Epidermal melanocyte (primary cell): ENCODE measurements at regions not wholly inside any gene's neighbourhood (a gene's known extent, or its start where the extent isn't known, plus 50 kb on each side); places are given as distances from the start of the nearest gene placed in this dataset.

ENCODE experiments used
- DNase-seq: peaks from one replicate; pipeline ENCODE4 v3.0.0; 2011; ENCODE audit warnings: low spot score; ENCODE audit not compliant: insufficient read length

DNA sequence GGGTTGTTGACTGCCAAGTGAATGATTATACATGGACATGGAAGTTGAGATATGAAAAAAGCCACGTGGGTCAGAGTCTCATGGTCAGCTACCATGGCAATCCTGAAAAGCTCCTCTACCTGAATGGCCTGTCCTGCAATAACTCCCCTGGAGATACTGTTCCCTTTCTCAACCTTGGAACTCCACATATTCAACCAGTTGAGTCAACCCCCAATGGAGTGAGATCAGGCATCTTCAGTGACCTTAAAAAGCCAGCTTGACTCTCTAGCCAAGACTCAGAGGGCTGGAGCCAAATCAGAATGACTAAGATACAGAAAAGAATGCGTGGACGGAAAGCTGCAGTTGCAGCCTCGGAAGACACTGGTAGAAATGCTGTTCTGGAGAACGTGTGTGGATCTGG, 341.3 kb downstream of the FOXA2 start:
- DNase-seq, result no peak

DNA sequence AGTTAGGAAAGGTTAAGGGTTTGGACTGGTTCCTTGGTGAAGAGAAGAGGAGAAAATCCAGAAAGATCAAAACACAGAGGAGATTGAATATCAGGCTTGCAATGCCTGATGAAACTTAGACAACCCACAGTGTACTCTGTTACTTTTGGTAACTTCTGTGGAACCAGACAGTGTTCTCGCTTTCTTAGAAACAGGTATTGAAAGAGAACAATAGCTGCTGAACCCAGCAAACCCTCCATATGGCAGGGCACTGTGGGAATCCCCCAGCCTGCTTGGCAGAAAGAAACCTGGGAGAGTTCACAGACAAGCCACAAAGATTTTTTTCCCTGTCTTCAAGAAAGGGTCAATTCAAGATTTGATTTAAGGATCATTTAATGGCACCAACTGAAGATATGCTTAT, 342.8 kb downstream of the FOXA2 start:
- DNase-seq, result no peak

DNA sequence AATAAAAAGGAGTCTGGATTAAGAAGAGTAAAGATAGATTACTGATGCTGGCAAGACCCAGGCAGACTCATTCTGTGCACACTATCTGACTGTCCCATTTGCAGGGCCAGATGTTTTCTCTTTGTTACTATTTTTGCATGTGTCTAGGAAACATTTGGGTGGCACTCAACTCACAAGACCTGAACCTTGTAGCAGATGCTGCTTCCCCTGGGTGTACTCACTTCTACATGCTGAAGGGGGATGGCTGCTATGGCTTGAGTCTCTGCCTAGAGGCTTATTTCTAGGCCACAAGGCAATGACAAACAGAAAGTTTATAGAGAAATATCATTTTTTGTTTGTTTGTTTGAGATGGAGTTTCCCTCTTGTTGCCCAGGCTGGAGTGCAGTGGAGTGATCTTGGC, 351.4 kb downstream of the FOXA2 start:
- DNase-seq, result no peak

DNA sequence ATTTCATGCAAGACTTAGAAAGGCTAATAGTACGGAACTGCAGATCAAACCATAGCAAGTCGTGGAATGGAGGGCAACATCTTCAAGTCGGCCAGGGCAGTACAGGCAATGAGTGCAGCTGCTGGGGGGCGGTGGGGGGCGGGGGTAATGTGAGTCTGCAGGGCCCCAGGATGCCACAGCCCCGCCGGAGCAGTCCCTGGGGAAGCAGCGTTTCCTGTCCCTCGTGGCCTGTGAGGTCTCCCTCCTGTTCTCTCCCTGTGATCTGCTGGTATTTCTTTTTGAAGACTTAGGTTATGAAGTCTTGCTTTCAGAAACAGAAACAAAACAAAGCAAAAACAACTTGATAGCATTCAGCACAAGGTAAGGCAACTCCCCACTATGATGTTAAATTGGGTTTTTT, 351.9 kb downstream of the FOXA2 start:
- no peak for DNase-seq

DNA sequence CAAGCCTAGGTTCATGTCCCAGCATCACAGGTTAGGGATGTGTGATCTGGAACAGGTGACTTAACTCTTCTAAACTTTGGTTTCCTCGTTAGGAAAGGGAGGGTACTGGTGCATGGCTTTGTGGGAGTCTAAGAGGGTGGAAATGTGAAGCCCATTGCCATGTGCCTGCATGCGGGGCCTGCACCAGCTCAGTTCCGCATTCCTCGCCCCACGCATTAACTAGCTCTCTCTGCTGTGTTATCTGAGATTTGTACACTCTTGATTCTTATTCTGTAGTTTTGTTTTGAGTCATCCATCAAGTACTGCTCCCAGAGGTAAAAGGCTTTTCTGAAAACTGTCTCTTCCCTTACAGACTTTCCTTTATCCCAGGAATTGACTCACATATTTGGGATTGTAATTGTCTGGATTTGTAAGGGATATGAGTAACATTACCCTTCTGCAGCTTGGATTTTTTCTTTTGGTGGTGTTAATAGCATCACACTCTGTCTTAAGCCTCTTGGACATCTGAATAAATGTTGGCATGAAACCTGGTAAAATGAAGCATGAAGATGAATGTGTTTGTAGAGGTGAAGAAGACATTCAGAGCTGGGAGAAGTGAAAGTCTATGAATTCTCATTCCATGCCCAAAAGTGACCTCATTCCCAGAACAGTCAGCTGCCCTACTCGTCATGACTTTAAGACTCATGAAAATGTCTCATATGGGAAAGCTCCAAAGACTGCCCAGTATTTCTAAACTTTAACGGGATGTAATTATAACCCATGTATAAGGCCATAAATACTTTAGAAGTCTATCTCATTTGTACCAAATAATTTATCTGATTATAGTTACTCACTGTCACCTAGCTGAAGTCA, 357.3 kb downstream of the FOXA2 start:
- no peak for DNase-seq

DNA sequence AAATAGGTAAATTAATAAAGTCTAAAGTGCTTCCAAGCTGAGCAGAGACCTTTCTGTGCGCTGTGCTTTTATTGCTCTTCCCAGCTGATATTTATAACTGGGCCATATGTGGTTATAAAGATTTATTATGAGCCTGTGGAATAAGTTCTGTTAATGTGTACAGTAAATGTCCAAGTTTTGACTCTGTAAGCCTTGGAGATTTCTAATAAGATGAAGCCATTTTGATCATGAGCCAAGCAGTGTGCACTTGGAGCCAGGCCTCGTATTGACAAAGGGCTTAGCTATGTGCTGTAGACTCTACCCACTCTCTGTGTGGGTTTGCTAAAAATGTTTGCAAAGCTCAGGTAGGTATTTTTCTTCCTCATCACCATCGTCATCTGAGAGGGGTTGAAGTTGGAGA, 361.1 kb downstream of the FOXA2 start:
- no peak for DNase-seq

DNA sequence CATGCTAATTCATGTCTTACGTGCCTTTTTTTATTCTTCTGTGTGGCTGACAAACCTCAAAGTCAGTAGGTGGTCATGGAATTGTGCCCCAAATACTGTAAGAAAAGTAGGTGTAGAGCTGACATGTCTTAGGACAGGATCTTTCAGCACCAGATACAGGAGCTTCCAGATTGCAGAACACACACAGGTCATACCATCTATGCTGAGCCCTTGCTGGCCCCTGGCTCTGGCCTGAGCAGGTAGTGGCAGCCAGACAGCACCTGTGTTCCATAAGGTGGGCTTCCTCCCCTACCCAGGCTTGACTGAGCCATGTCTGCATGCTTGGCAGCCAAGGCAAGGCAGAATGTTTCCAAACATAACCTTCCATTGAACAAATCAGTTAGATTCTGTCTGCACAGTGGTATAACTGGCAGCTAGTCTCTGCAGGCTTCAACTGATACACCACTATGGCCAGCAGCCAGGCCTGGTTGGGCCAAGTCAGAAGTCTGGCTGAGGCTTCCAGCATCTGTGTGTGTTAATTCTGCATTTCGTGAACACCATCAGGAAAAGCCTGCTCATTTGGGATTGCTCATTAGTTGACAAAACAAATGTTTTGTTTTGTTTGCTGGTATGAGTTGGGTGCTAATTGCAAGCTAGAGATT, 366.5 kb downstream of the FOXA2 start:
- DNase-seq, result no peak

DNA sequence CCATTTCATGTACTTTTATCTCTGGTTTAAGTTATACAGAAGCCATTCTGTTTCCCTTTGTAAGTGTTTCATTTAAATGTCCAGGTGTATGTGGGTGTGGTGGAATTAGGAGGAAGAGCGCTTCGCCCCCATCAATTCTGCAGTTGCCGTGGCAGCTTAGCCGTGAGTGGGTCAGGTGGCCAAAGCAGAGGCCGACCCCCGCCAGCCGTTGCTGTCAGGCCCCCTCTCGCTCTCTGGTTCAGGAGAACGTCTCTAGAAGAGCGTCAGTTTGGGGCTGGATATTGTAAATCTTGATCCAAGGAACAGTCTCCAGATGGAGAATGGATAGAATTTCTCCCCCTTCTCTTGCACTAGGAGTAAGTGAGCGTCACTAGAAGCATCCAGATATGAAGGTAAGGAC, 367.4 kb downstream of the FOXA2 start:
- no peak for DNase-seq

DNA sequence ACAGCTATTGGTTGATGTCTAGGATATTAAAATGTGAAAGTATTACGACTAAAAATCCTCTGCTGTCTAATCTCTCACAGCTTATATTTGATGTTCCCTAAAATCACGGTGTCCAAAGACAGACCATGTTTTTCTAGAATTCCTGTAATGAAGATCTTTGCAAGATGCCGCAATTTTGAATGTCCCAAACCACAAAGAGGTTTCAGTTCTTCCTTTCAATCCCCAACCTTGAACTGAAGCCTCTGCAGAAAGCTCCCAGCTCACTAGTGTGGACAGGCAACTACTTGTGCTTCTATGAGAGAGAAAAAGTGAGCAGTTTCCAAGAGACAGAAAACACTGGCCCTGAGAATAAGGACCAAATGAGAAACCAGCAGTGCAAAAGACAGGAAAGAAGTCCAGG, 370.1 kb downstream of the FOXA2 start:
- no peak for DNase-seq

DNA sequence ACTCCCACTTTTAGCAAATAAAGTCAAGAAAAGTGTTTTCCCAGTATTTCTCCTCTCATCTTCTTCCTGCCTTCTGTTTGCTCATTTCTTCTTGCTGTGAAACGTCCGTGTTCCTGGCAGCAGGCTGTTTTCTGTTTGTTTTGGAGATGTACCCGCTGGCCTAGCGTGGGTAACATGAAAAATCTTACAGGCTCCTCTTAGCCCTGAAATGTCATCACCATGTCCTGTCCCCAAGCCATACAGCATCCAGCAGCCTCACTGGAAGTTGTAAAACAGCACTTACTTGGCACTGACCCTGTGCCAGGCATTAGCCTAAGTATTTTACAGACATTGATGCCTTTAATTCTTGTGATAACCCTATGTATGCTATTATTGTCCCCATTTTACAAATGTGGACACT, 371.1 kb downstream of the FOXA2 start:
- DNase-seq, result no peak

DNA sequence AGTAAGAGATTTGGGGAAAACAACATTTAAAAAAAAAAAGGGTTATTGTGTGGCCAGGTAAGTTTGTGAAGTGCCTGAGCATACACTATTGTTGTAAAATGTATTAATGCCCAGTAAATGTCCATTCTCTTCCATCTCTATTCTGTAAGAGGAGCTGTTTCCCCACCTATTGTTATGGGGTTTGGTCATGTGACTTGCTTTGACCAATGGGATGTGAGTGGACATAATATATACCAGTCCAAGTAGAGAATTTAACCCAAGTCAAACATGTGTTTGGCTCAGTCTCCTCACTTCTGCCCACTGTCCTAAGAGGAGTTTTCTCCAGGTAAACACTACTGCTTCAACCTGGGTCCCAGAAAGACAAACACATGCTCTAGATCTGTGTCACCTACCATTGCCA, 377.1 kb downstream of the FOXA2 start:
- no peak for DNase-seq

DNA sequence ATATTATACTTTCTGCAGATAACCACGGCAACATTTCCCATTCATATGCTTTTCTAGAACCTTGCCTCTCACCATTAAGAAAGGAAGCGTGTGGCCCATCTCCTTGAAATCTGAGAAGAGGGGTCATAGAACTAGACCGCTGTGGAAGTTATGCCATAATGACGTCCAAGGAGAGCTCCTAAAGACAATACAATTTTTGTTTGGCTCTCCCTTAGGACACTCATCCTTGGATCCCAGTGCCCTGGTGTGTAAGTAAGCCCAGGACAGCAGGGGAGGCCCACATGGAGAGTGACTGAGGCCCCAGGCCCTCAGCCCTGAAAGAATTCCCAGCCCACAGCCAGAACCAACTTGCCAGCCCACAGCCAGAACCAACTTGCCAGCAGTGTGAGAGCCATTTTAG, 379.6 kb downstream of the FOXA2 start:
- no peak for DNase-seq

DNA sequence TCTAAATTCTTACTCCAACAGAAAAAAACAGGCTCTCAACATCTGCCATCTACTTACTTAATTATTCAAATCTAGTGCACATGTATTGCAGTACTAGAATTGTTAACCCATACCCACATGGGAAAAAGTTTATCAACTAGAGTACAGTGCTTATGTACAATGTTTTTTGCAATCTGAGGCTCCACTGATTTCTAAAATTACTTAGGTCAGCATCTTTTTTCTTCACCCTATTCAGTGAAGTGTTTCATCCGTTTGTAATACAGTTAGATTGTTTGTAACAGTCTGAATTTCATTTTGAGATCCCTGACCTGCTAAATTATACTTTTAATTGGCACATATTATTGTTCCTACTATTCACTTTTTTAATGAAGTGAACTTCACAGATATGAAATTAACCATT, 402.2 kb downstream of the FOXA2 start:
- no peak for DNase-seq

DNA sequence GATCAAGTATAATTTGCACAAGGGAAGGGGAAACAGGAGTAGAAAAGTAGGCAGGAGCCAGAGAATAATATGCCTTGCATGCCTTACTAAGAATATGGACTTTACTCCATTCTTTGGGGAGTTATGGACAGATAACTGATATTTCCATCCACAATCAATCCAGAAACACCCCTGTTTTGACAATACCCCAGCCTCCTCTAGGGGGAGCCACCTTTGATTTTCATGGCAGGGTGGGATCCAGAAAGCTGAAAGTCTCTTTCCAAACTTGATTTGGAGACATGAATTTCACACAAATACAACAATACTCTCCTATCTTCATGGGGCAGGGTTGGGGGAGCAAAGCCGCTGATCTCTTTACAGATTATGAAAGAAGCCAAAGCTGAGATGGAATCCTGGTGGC, 404.1 kb downstream of the FOXA2 start:
- DNase-seq, result no peak

DNA sequence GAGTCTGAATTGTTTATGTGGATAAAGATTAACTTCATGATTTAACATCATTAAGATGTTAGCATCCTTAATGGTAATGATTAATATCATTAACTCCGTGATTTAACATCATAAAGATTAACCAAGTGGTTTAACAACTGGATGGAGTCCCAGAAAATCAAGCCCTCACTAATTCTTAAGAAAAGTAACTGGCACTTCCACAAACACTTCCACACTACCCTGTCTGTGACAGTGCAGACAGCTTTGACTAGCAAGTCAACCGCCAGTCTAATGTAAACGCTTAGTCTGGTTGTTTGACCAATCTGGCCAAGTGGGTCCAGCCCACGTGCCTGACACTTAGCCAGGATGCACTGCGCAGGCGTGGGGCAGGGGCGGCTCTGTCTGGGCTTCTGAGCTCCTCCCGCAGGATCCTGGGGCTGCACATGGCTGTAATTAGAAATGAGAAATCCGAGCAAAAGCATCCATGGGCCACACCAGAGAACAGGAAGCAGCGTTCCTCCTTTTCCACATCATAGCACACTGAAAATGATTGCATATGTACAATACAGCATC, 424.2 kb downstream of the FOXA2 start:
- DNase-seq, result no peak

DNA sequence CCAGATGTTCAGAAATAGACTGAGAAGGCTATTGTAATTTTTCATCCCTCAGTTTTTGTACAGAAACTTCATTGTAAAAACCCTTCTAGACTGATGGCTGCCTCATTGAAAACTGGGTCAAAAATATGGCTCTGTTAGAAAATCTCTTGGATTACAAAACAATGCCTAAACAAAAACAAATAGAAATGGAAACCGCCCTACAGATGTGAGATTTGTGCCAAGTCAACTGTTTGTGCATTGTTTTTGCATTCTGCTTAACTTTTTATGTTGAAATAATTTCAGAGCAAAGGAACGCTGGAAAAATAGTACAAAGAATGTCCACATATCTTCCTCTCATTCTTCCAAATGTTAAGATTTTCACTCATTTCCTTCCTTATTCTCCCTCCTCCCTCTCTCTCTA, 425.1 kb downstream of the FOXA2 start:
- no peak for DNase-seq

DNA sequence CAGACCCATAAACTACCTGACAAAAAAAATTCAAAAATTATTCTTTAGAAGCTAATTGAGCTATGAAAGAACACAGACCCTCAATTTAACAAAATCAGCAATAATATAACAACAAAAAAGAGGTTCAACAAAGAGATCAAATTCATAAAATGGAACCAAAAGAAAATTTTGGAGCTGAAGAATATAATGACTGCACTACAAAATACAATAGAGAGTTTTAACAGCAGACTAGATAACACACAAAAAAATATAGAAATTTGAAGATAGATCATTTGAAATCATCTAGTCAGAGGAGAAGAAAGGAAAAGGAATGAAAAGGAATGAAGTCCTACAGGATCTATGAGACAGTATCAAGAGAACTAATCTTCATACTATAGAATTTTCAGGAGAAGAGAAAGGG, 422.1 kb downstream of the PAX1 start:
- no peak for DNase-seq

DNA sequence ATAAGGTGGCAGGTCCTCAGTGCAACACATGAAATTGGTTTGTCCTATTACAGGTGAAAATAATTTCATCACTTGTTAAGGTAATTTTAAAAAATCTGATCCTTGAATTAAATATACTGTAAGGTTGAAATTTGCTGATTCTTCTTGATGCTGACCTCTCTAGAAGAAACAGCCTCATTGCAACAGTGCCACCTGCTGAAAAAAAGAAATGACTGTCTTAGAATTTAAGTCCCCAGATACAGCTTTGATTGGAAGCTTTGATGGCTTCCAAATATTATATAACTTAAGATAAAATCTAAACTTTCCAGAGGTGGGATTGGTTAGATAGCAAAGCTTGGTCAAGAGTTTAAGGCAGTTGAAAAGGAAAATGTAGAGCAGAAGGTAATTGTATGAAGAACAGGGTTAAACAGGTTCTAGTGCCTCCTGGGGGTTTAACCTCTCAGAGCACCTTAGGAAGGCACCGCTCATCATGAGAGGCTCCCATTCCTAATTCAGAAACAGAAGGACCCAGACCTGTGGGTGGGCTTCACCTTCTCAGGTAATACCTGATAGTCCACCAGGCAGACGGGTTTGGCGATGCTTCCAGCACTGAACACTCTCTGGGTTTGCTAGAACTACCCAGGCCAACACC, 401.0 kb downstream of the PAX1 start:
- no peak for DNase-seq

DNA sequence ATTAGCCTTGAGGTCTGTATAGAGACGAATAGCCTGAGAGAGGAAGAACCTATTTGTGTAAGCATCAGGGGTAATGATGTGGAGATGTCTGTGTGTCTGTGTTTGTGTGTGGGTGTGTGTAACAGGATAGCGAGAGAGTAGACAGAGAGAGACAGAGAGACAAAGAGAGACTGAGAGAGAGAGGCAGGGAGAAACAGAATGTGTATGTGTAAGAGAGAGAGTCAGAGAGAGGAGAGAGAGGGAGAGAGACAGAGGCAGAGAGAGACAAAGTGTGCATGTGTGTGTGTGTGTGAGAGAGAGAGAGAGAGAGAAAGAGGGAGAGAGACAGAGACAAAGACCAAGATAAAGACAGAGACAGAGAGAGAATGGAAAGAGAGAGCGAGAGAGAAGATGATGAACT, 396.1 kb downstream of the PAX1 start:
- DNase-seq, result no peak

DNA sequence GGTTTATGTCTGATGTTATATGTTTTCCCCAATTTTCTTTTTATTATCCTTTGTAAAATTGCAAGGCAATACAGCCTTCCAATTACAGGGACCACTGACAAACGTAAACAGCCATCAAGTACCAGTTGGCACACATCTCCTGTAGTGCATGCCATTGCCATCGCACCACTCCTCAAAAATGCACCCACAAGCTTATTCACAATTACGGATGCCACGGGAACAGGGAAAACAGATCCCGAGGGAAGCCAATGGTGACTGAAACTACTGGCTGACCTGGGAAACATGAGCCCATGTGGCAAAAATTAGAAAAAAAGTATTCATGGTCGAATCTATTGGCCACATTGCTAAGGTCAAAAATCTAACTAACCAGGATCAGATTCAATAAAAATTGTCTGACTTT, 395.2 kb downstream of the PAX1 start:
- DNase-seq, result no peak

DNA sequence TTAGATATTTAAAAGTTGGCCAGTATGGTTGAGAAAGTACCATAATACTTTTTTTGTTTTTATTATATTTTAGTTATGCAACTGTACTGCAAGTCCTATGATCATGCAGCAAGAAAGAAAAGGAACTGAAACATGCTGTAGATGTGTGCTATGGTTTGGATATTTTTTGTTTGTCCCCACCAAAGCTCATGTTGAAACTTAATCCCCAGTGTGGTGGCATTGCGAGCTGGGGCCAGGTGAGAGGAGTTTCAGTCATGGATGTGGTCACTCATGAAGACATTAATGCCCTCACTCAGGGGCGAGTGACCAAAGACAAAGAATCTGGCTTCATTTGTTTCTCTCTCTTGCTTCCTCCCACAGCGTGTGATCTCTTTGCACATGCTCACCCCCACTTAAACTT, 393.9 kb downstream of the PAX1 start:
- DNase-seq, result no peak

DNA sequence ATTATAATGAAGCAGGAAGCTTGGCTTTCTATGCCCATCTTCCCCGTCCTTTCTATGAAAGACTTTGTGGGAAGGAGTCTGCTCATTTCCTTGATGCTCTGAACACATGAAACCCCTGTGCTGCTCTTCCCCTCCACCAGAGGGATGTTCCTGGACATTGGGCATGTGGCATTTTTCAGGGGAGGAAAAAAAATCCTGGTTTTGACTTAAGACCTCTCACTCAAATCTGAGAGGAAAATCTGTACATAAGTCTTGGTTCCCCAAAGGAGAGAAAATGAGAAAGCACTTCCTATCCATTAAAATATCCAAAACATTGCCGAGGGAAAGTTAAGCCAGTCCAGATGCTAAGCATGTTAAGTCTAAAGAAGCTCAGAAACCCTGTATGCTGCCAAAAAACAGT, 393.0 kb downstream of the PAX1 start:
- DNase-seq, result no peak

DNA sequence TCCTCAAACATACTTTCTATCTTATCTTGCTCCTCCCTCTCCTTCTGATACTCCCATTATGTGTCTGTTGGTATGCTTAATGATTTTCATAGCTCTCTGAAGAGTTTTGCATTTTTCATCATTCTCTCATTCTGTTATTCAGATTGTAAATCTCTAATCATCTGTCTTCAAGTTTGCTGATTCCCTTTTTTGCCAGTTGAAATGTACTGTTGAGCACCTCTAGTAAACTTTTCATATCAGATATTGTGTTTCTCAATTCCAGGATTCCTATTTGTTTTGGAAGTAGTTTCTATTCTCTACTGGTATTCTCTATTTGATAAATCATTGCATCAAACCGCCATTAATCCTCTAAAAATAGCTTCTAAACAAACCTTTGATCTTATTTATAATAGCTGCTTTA, 387.7 kb downstream of the PAX1 start:
- DNase-seq, result no peak
